Sigmoid colon (tissue), 6 donors: ENCODE measurements at regions not wholly inside any gene's neighbourhood (a gene's known extent, or its start where the extent isn't known, plus 50 kb on each side); places are given as distances from the start of the nearest gene placed in this dataset.

ENCODE experiments used
- DNase-seq: peaks from one replicate; pipeline ENCODE4 v3.0.0-alpha.2; 2019
- H3K27ac ChIP-seq, 4 donors: fragments of 200-600 bp; sonication (generic); one replicate each; pipeline ENCODE4 v1.5.1; 2016 to 2019; ENCODE audit warnings: mild to moderate bottlenecking in 1 of 4
- H3K27me3 ChIP-seq, 3 donors: fragments of 200-600 bp; sonication (generic); one replicate each; pipeline ENCODE4 v1.5.1; 2019; ENCODE audit warnings: mild to moderate bottlenecking in 1 of 3
- H3K36me3 ChIP-seq, 4 donors: fragments of 200-600 bp; sonication (generic); one replicate each; pipeline ENCODE4 v1.5.1; 2016 to 2019
- H3K4me1 ChIP-seq, 4 donors: fragments of 200-600 bp; sonication (generic); one replicate each; pipeline ENCODE4 v1.5.1; 2017 to 2019
- H3K4me3 ChIP-seq, 4 donors: fragments of 200-600 bp; sonication (generic); one replicate each; pipeline ENCODE4 v1.5.1; 2017 to 2019; ENCODE audit warnings: mild to moderate bottlenecking in 2 of 4, moderate library complexity in 1 of 4
- H3K9me3 ChIP-seq, 4 donors: fragments of 200-600 bp in 3 of 4; sonication (generic) in 3 of 4; one replicate each; pipeline versions ENCODE4 v1.5.1 to v1.6.1; 2013 to 2019
- EP300 ChIP-seq, 4 donors: sonication (generic); formaldehyde crosslinking; IDR thresholded peaks; one replicate each; pipeline ENCODE4 v1.6.1; 2017; ENCODE audit warnings: antibody characterized with exemption in 4 of 4
- POLR2A ChIP-seq, 2 donors: fragments of 450-650 bp; IDR thresholded peaks; one replicate each; pipeline ENCODE4 v1.6.1; 2016; ENCODE audit warnings: antibody characterized with exemption in 2 of 2, mild to moderate bottlenecking in 2 of 2, moderate library complexity in 2 of 2
- POLR2AphosphoS5 ChIP-seq, 4 donors: sonication (generic); formaldehyde crosslinking; IDR thresholded peaks; one replicate each; pipeline ENCODE4 v1.6.1; 2017; ENCODE audit warnings: antibody characterized with exemption in 4 of 4
- WGBS, 2 donors: extraction: QIAGEN DNeasy Blood & Tissue Kit; methylation state at CpG; one replicate each; pipeline ENCODE4 v1.1.7; 2013; 5-methylcytosine and 5-hydroxymethylcytosine counted together
- intact Hi-C: fragments of 100-400 bp; cut with DNase I; formaldehyde crosslinking; loops from one replicate; pipeline ENCODE4 v1.15.1; 2023
- TF ChIP-seq, protein P1 (sequence below), 4 experiments: fragments of 450-650 bp in 3 of 4; fragments of 200-600 bp in 1 of 4; IDR thresholded peaks; one replicate each; pipeline ENCODE4 v1.5.1; 2016 to 2019; ENCODE audit warnings: antibody characterized with exemption in 4 of 4, mild to moderate bottlenecking in 3 of 4, moderate library complexity in 2 of 4
- donor health status: healthy with polysubstance abuse.
- donor health status: healthy.

- H3K4me1 ChIP-seq: no peaks in the 10 kb centered on the region
- intact Hi-C loops: no loop called here
- no peaks in the 10 kb centered on the region for H3K27me3 ChIP-seq
- DNase-seq: no peak
- TF ChIP-seq EP300 (IDR thresholded peaks at IDR 0.05): no peak
- TF ChIP-seq, protein P1, sequence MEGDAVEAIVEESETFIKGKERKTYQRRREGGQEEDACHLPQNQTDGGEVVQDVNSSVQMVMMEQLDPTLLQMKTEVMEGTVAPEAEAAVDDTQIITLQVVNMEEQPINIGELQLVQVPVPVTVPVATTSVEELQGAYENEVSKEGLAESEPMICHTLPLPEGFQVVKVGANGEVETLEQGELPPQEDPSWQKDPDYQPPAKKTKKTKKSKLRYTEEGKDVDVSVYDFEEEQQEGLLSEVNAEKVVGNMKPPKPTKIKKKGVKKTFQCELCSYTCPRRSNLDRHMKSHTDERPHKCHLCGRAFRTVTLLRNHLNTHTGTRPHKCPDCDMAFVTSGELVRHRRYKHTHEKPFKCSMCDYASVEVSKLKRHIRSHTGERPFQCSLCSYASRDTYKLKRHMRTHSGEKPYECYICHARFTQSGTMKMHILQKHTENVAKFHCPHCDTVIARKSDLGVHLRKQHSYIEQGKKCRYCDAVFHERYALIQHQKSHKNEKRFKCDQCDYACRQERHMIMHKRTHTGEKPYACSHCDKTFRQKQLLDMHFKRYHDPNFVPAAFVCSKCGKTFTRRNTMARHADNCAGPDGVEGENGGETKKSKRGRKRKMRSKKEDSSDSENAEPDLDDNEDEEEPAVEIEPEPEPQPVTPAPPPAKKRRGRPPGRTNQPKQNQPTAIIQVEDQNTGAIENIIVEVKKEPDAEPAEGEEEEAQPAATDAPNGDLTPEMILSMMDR (IDR thresholded peaks at IDR 0.05): no peak
- no peak for TF ChIP-seq POLR2A (IDR thresholded peaks at IDR 0.05)
- TF ChIP-seq POLR2AphosphoS5 (IDR thresholded peaks at IDR 0.05): no peak
- H3K9me3 ChIP-seq: no peaks in the 10 kb centered on the region
- WGBS, 2 donors: 94 to 95% methylated on average over 7 of the region's 7 CpGs
- H3K36me3 ChIP-seq: no peaks in the 10 kb centered on the region
- H3K4me3 ChIP-seq: no peak overlapping the region
- H3K27ac ChIP-seq: no peak overlapping the region
These were observed 63.9 kb upstream of the ST8SIA6 start for GRCh38 chr10:17518338-17518737.

- no peak overlapping the region for H3K4me3 ChIP-seq
- intact Hi-C loops: no loop called here
- no peak for DNase-seq
- no peak overlapping the region for H3K27ac ChIP-seq
- no peaks in the 10 kb centered on the region for H3K36me3 ChIP-seq
- H3K27me3 ChIP-seq: no peaks in the 10 kb centered on the region
- no peaks in the 10 kb centered on the region for H3K4me1 ChIP-seq
- TF ChIP-seq POLR2AphosphoS5 (IDR thresholded peaks at IDR 0.05) (no peak), POLR2A (IDR thresholded peaks at IDR 0.05) (no peak), EP300 (IDR thresholded peaks at IDR 0.05) (no peak)
- TF ChIP-seq, protein P1 (IDR thresholded peaks at IDR 0.05): no peak
- WGBS, 2 donors: 83 to 93% methylated on average over 6 of the region's 6 CpGs
- H3K9me3 ChIP-seq: no peaks in the 10 kb centered on the region
These were observed 62.0 kb upstream of the ST8SIA6 start for GRCh38 chr10:17516376-17516775.

DNA sequence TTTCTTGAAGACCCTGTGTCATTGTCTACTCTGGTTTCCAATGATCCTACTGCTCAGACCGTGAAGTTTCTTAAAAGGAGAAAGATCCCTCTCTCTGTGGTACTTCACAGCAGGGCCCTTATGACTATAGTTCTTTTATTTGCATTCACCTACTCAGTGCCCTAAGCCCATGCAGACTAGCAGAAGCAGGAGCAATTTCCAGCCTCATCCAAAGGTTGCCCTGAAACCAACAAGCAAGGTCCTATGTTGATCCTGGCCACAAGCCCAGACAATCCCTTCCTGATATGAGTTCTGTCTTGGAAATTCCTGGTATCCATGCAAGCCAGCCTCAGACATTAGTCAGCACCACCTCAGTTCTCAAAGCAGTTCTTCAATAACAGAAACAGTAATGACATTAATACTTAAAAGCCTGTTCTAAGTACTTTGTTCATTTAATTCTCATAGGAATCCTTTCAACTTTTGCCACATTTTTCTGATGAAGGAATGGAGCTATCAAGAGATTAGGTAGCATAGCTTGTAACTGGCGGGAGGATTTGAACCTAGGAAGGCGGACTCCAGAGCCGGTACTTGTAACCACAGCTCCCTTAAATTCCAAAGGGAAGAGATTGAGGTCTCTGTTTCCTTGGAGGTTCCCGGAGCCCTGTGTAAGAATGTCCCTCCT lies 58.1 kb upstream of the ST8SIA6 start:
- no peak for TF ChIP-seq POLR2AphosphoS5 (IDR thresholded peaks at IDR 0.05)
- TF ChIP-seq, protein P1 (IDR thresholded peaks at IDR 0.05): no peak
- no peak for TF ChIP-seq EP300 (IDR thresholded peaks at IDR 0.05)
- no peak for TF ChIP-seq POLR2A (IDR thresholded peaks at IDR 0.05)
- WGBS, 2 donors: 61 to 79% methylated on average over 5 of the region's 5 CpGs
- Histone ChIP-seq H3K9me3 (no peaks in the 10 kb centered on the region), H3K4me3 (no peak overlapping the region), H3K4me1 (no peaks in the 10 kb centered on the region), H3K36me3 (no peaks in the 10 kb centered on the region), H3K27ac (peak overlapping the region in 1 of 4 donors; percentile 33), H3K27me3 (no peaks in the 10 kb centered on the region)
- DNase-seq: no peak
- intact Hi-C loops: no loop called here

DNA sequence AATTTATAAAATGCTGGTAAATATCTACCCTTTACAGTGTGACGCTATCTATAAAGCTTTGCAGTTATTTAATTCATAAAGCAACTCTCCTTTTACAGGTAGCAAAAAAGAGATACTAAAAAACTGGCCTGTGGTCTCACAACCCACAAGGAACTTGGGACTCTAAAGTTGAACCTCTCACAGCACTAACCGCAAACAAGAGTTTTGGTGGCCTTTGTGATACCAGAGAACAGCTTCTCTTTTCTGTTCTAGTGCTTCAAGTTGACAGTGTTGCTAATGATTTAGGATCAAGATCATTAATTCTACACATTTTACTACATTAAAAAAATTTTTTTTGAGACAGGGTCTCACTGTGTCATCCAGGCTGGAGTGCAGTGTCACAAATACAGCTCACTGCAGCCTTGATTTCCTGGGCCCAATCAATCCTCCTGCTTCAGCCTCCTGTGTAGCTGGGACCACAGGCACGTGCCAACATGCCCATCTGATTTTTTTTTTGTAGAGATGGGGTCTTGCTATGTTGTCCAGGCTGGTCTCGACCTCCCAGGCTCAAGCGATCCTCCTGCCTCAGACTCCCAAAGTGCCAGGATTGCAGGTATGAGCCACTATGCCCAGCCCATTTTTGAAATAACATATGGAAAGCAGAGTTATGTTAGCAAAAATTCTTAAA lies 56.0 kb upstream of the ST8SIA6 start:
- H3K36me3 ChIP-seq: no peaks in the 10 kb centered on the region
- 76 to 88% methylated on average over 5 of the region's 5 CpGs for WGBS, 2 donors
- H3K27me3 ChIP-seq: no peaks in the 10 kb centered on the region
- TF ChIP-seq, protein P1 (IDR thresholded peaks at IDR 0.05): no peak
- TF ChIP-seq EP300 (IDR thresholded peaks at IDR 0.05) (no peak), POLR2A (IDR thresholded peaks at IDR 0.05) (no peak), POLR2AphosphoS5 (IDR thresholded peaks at IDR 0.05) (no peak)
- no peak overlapping the region for H3K27ac ChIP-seq
- DNase-seq: no peak
- no peaks in the 10 kb centered on the region for H3K4me1 ChIP-seq
- no peak overlapping the region for H3K4me3 ChIP-seq
- no peaks in the 10 kb centered on the region for H3K9me3 ChIP-seq
- intact Hi-C loops: no loop called here
